OCI-LY3 (cell line): ENCODE measurements at regions not wholly inside any gene's neighbourhood (a gene's known extent, or its start where the extent isn't known, plus 50 kb on each side); places are given as distances from the start of the nearest gene placed in this dataset.

Source experiments
- H2AFZ ChIP-seq: fragments of 200-600, 300-600 bp; shearing (Covaris generic); 2 replicates; pipeline ENCODE4 v1.6.0; 2014; ENCODE audit warnings: antibody characterized with exemption, low read depth, low read length
- H3K27ac ChIP-seq: fragments of 200-600, 300-600 bp; sonication (generic); 2 replicates; pipeline ENCODE4 v1.5.1; 2014; ENCODE audit warnings: mild to moderate bottlenecking, low read length, moderate library complexity, mixed read lengths
- H3K27me3 ChIP-seq: fragments of 200-600, 300-600 bp; sonication (generic); 2 replicates; pipeline ENCODE4 v1.6.1; 2014; ENCODE audit warnings: low read depth, low read length, mixed read lengths
- H3K36me3 ChIP-seq: fragments of 200-600, 300-600 bp; sonication (generic); replicated peaks from 2 replicates; pipeline ENCODE3; 2014; ENCODE audit warnings: low read depth, low read length, mixed read lengths
- H3K4me1 ChIP-seq: fragments of 300-600, 200-600 bp; sonication (generic); 2 replicates; pipeline ENCODE4 v1.6.1; 2014; ENCODE audit warnings: low read length, mixed read lengths
- H3K4me2 ChIP-seq: fragments of 200-600, 300-600 bp; sonication (generic); 2 replicates; pipeline ENCODE4 v1.6.1; 2014; ENCODE audit warnings: low read length, mixed read lengths
- H3K4me3 ChIP-seq: fragments of 300-600, 200-600 bp; sonication (generic); 2 replicates; pipeline ENCODE4 v1.5.1; 2014; ENCODE audit warnings: antibody characterized with exemption, mild to moderate bottlenecking, low read length, moderate library complexity
- H3K79me2 ChIP-seq: fragments of 300-600, 200-600 bp; shearing (Covaris generic); 2 replicates; pipeline ENCODE4 v1.6.1; 2014; ENCODE audit warnings: mild to moderate bottlenecking, low read length, mixed read lengths
- H3K9ac ChIP-seq: fragments of 300-600, 200-600 bp; shearing (Covaris generic); 2 replicates; pipeline ENCODE4 v1.6.0; 2014; ENCODE audit warnings: mild to moderate bottlenecking, low read length, moderate library complexity
- H3K9me3 ChIP-seq: fragments of 200-600, 300-600 bp; shearing (Covaris generic); 2 replicates; pipeline ENCODE4 v1.6.1; 2014; ENCODE audit warnings: low read length, mixed read lengths; ENCODE audit not compliant: insufficient read depth
- H4K20me1 ChIP-seq: fragments of 200-600, 300-600 bp; sonication (generic); 2 replicates; pipeline ENCODE4 v1.6.1; 2016; ENCODE audit warnings: low read length, mixed read lengths; ENCODE audit not compliant: insufficient read depth
- EZH2phosphoT487 ChIP-seq: fragments of 200-600 bp; shearing (Covaris generic); IDR thresholded peaks from 2 replicates; pipeline ENCODE4 v1.6.1; 2018; ENCODE audit warnings: antibody characterized with exemption, mixed run types, low read depth
- TF ChIP-seq, protein P1 (sequence below): fragments of 200-600, 300-600 bp; sonication (generic); IDR thresholded peaks from 2 replicates; pipeline ENCODE4 v1.5.1; 2014; ENCODE audit warnings: antibody characterized with exemption, low read length, low read depth

DNA sequence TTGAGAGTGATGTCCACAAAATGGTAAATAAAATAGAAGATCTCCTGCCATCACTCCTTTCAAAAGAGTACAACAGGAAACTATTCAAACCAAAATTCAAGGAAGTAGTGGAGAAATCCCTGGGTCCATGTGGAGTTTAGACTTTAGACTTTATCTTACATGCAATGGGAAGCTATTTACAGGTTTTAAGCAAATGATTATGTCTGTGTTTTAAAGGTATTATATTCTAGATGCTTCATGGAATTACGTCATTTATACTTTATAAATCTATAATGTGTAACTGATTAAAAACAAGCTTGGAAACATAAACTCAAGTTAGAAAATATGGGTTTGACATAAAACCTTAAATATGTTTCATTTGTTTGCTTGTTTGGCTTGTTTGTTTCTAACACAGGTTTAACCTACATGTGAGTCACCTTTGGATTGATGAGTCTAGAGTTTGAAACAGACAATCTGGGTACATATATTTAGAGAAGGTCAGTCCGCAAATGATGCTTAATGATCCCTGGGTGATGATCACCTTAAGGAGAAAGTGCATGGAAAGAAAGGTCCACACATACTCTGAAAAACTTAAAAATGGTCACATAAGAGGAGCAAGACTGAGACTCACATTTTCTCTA lies 519.6 kb upstream of the AGA start:
- Histone ChIP-seq H4K20me1 (no peaks in the 10 kb centered on the region), H2AFZ (no peak overlapping the region), H3K27me3 (no peaks in the 10 kb centered on the region), H3K4me3 (no peak overlapping the region), H3K4me2 (no peak overlapping the region), H3K79me2 (no peaks in the 10 kb centered on the region), H3K9ac (no peak overlapping the region), H3K4me1 (no peaks in the 10 kb centered on the region), H3K36me3 (no peaks in the 10 kb centered on the region), H3K27ac (no peak overlapping the region), H3K9me3 (no peaks in the 10 kb centered on the region)
- TF ChIP-seq, protein P1, sequence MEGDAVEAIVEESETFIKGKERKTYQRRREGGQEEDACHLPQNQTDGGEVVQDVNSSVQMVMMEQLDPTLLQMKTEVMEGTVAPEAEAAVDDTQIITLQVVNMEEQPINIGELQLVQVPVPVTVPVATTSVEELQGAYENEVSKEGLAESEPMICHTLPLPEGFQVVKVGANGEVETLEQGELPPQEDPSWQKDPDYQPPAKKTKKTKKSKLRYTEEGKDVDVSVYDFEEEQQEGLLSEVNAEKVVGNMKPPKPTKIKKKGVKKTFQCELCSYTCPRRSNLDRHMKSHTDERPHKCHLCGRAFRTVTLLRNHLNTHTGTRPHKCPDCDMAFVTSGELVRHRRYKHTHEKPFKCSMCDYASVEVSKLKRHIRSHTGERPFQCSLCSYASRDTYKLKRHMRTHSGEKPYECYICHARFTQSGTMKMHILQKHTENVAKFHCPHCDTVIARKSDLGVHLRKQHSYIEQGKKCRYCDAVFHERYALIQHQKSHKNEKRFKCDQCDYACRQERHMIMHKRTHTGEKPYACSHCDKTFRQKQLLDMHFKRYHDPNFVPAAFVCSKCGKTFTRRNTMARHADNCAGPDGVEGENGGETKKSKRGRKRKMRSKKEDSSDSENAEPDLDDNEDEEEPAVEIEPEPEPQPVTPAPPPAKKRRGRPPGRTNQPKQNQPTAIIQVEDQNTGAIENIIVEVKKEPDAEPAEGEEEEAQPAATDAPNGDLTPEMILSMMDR = no peak
- TF ChIP-seq EZH2phosphoT487 = no peak

DNA sequence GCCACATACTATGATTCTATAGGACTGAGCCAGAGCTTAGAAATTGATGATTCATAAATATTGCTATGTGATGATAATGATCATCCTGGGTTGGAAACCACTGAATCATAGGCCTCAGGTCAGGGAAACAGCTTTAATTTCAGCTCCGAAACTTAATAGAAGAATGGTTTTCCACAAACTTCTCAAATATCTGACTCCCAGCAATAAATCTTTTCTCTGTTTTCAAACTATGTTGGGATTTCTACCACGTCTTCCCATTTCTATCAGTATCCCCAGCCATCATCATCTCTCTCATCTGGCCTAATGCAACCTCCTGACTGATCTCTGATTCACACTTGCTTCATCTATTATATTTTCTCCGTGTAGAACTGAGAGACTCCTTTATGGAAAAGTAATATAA lies 521.8 kb upstream of the AGA start:
- no peaks in the 10 kb centered on the region for H3K79me2 ChIP-seq
- no peaks in the 10 kb centered on the region for H3K9me3 ChIP-seq
- no peak overlapping the region for H3K4me3 ChIP-seq
- no peak overlapping the region for H2AFZ ChIP-seq
- no peak overlapping the region for H3K4me2 ChIP-seq
- no peaks in the 10 kb centered on the region for H3K36me3 ChIP-seq
- no peak overlapping the region for H3K27ac ChIP-seq
- no peaks in the 10 kb centered on the region for H3K4me1 ChIP-seq
- no peaks in the 10 kb centered on the region for H4K20me1 ChIP-seq
- no peaks in the 10 kb centered on the region for H3K27me3 ChIP-seq
- no peak overlapping the region for H3K9ac ChIP-seq
- TF ChIP-seq, protein P1 = no peak
- no peak for TF ChIP-seq EZH2phosphoT487

DNA sequence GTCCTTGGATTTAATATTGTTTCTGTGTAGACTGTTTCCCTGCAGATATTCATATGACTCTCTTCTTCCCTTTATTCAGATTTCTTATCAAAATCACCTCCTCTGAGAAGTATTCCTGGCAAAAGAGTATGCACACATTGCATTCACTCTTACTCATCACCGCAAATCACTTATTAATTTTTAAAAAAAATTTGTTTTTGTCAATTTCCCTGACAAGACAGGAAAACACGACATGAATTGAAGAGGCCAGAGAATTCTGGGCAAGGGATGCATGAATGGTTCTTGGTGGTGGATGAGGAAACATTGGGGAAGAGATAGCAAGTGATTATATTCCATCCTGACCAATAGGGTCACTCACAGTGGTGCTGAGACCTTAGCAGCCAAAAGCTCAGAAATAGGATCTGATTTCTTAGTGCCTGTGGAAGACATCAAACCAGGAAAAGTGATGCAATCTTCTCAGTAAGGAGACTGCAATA lies 522.5 kb upstream of the AGA start:
- H3K27me3 ChIP-seq = no peaks in the 10 kb centered on the region
- no peak overlapping the region for H3K4me3 ChIP-seq
- no peak overlapping the region for H3K9ac ChIP-seq
- no peaks in the 10 kb centered on the region for H3K9me3 ChIP-seq
- H3K4me1 ChIP-seq = no peaks in the 10 kb centered on the region
- no peaks in the 10 kb centered on the region for H3K79me2 ChIP-seq
- TF ChIP-seq EZH2phosphoT487 = no peak
- TF ChIP-seq, protein P1 = no peak
- no peaks in the 10 kb centered on the region for H4K20me1 ChIP-seq
- H2AFZ ChIP-seq = no peak overlapping the region
- no peak overlapping the region for H3K27ac ChIP-seq
- H3K4me2 ChIP-seq = no peak overlapping the region
- no peaks in the 10 kb centered on the region for H3K36me3 ChIP-seq

DNA sequence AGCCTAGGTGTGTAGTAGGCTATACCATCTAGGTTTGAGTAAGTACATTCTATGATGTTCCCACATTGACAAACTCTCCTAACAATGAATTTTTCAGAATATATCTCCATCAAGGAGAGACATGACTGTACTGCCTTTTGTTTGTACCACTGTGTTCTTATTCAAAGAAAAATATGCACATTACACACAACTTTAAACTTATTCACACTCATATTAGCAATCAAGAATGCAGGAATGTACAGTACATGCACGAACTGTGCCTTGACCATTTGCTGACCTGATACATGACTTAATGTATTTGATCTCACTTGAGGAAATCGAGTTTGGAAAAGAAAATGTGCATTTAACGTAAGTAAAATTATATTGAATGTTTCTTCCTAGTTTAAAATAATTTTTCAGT lies 525.1 kb upstream of the AGA start:
- H2AFZ ChIP-seq = no peak overlapping the region
- H3K79me2 ChIP-seq = no peaks in the 10 kb centered on the region
- no peak overlapping the region for H3K9ac ChIP-seq
- no peak overlapping the region for H3K4me2 ChIP-seq
- TF ChIP-seq EZH2phosphoT487 = no peak
- TF ChIP-seq, protein P1 = no peak
- no peak overlapping the region for H3K27ac ChIP-seq
- H3K9me3 ChIP-seq = no peaks in the 10 kb centered on the region
- H3K36me3 ChIP-seq = no peaks in the 10 kb centered on the region
- no peak overlapping the region for H3K4me3 ChIP-seq
- H4K20me1 ChIP-seq = no peaks in the 10 kb centered on the region
- no peaks in the 10 kb centered on the region for H3K27me3 ChIP-seq
- H3K4me1 ChIP-seq = no peaks in the 10 kb centered on the region
